GM23248 (cell line): ENCODE measurements at regions not wholly inside any gene's neighbourhood (a gene's known extent, or its start where the extent isn't known, plus 50 kb on each side); places are given as distances from the start of the nearest gene placed in this dataset.
"Not testable (repeated sequence)": the region's sequence is repeated elsewhere in the genome, so short reads cannot be mapped to it uniquely, and the experiment has no call there.

Experiments used
- EZH2 ChIP-seq: fragments of 200-600 bp; sonication (generic); IDR thresholded peaks from 2 replicates; pipeline ENCODE4 v1.6.1; 2018; ENCODE audit warnings: antibody characterized with exemption, mild to moderate bottlenecking; ENCODE audit not compliant: insufficient read depth, poor library complexity, severe bottlenecking
- EZH2phosphoT487 ChIP-seq: fragments of 200-600 bp; sonication (generic); IDR thresholded peaks from 2 replicates; pipeline ENCODE4 v1.6.1; 2018; ENCODE audit warnings: antibody characterized with exemption, moderate library complexity, mild to moderate bottlenecking, low read depth; ENCODE audit not compliant: insufficient read depth

- not testable (repeated sequence) for TF ChIP-seq EZH2, EZH2phosphoT487
Observed at GRCh38 chr6:56729166-56729565, 86.5 kb upstream of the DST start.
